HUES64 (cell line): ENCODE measurements at regions not wholly inside any gene's neighbourhood (a gene's known extent, or its start where the extent isn't known, plus 50 kb on each side); places are given as distances from the start of the nearest gene placed in this dataset.

ENCODE experiments used
- H3K27ac ChIP-seq: 2 replicates; pipeline ENCODE4 v1.7.0; 2013; ENCODE audit warnings: low read depth, low read length, inconsistent platforms
- H3K27me3 ChIP-seq: 2 replicates; pipeline ENCODE4 v1.6.1; 2013; ENCODE audit warnings: mild to moderate bottlenecking, low read length; ENCODE audit not compliant: insufficient read depth
- H3K36me3 ChIP-seq: 2 replicates; pipeline ENCODE4 v1.6.1; 2013; ENCODE audit warnings: mild to moderate bottlenecking, low read length; ENCODE audit not compliant: insufficient read depth
- H3K4me1 ChIP-seq: 2 replicates; pipeline ENCODE4 v1.6.1; 2013; ENCODE audit warnings: mild to moderate bottlenecking, low read length, moderate library complexity; ENCODE audit not compliant: insufficient read depth
- H3K4me3 ChIP-seq: 2 replicates; pipeline ENCODE4 v1.5.1; 2013; ENCODE audit warnings: mild to moderate bottlenecking, low read length, moderate library complexity
- H3K9ac ChIP-seq: 2 replicates; pipeline ENCODE4 v1.6.1; 2013; ENCODE audit warnings: mild to moderate bottlenecking, low read depth, low read length
- H3K9me3 ChIP-seq: 2 replicates; pipeline ENCODE4 v1.6.1; 2013; ENCODE audit warnings: low read depth, low read length; ENCODE audit not compliant: insufficient read depth
- WGBS: fragments of 150-250, 120-280 bp; methylation state at CpG from one replicate; pipeline ENCODE4 v1.1.7; 2013; ENCODE audit warnings: missing lambda C conversion rate; 5-methylcytosine and 5-hydroxymethylcytosine counted together

- Histone ChIP-seq H3K9me3 (peaks cover 9% of the 10 kb centered on the region; the same call in 1 of the 2 replicates), H3K36me3 (no peaks in the 10 kb centered on the region), H3K27ac (no peak overlapping the region), H3K4me1 (no peaks in the 10 kb centered on the region), H3K4me3 (no peak overlapping the region), H3K27me3 (no peaks in the 10 kb centered on the region), H3K9ac (no peak overlapping the region)
- WGBS = 96% methylated on average over 3 of the region's 4 CpGs
These were observed 363.7 kb upstream of the SPHKAP start for GRCh38 chr2:228545041-228545747.

- H3K9ac ChIP-seq = no peak overlapping the region
- peaks cover 24% of the 10 kb centered on the region for H3K9me3 ChIP-seq
- no peaks in the 10 kb centered on the region for H3K36me3 ChIP-seq
- no peaks in the 10 kb centered on the region for H3K27me3 ChIP-seq
- no peaks in the 10 kb centered on the region for H3K4me1 ChIP-seq
- H3K4me3 ChIP-seq = no peak overlapping the region
- H3K27ac ChIP-seq = no peak overlapping the region
These were observed 361.6 kb upstream of the SPHKAP start for GRCh38 chr2:228543117-228543516.

DNA sequence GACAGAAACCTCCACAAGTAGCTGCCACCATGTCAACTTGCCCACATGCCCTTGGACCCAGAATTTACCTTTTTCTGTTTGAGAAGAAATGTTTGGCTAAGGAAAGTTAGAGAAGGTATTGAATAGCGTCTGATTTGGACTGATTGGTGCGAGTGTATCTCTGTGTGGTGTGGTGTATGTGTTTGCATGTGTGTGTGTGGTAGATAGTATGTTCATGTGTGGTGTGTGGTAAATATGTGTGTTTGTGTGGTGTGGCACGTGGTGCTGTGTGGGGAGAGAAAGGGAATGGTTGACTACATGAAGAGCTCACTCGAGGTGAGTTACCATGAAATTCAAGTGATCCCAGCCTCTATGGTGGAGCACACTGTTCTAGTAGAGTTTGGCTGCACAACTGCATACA, 360.8 kb upstream of the SPHKAP start:
- no peak overlapping the region for H3K27ac ChIP-seq
- no peaks in the 10 kb centered on the region for H3K36me3 ChIP-seq
- no peaks in the 10 kb centered on the region for H3K27me3 ChIP-seq
- no peak overlapping the region for H3K4me3 ChIP-seq
- H3K9ac ChIP-seq = no peak overlapping the region
- H3K9me3 ChIP-seq = peaks cover 29% of the 10 kb centered on the region
- H3K4me1 ChIP-seq = no peaks in the 10 kb centered on the region
- 94% methylated on average over 4 of the region's 4 CpGs for WGBS

DNA sequence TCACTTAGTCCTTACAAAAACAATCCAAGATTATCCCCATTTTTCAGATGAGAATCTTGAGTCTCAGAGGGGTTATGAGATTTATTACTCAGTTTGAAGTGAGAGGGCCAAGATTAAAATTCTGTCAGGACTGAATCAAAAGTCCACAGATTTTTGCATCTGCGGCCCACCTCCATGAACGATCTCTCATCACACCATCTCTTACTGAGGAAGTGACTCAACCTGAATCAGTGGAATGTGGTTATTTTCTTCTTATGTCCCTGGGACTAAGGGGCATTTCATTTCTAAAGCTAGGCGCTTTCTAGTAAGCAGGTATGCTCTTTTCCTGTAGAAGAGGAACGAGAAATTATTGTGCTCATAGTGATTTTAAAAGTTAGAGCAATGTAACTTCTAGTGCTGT, 360.3 kb upstream of the SPHKAP start:
- H3K36me3 ChIP-seq = no peaks in the 10 kb centered on the region
- H3K27ac ChIP-seq = no peak overlapping the region
- H3K9ac ChIP-seq = no peak overlapping the region
- peaks cover 29% of the 10 kb centered on the region for H3K9me3 ChIP-seq
- no peaks in the 10 kb centered on the region for H3K27me3 ChIP-seq
- no peaks in the 10 kb centered on the region for H3K4me1 ChIP-seq
- 100% methylated on average over 4 of the region's 4 CpGs for whole genome bisulfite sequencing
- H3K4me3 ChIP-seq = no peak overlapping the region

GRCh38 chr2:228540976-228541375, 359.5 kb upstream of the SPHKAP start:
- Histone ChIP-seq H3K4me3 (no peak overlapping the region), H3K27ac (no peak overlapping the region), H3K27me3 (no peaks in the 10 kb centered on the region), H3K4me1 (no peaks in the 10 kb centered on the region), H3K9me3 (peaks cover 36% of the 10 kb centered on the region), H3K36me3 (no peaks in the 10 kb centered on the region), H3K9ac (no peak overlapping the region)
- 97% methylated on average over 3 of the region's 3 CpGs for WGBS

DNA sequence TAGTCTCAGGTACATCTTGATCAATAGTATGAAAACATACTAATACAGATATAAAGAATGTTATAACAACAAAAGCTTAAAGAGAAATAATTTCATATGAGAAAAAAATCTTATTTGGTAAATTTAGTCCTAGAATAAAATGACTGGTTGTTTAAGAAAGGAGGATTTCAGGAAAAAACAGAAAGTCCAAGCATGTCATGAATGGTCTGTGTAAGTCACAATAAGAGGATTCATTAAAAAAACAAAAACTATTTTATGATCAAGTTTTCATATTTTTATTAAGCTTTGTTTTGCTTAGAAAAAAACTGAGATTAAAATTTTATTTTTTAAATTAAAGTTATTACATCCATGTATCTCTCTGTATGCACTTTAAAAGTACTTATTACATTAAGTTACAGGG, 353.9 kb upstream of the SPHKAP start:
- H3K4me1 ChIP-seq = no peaks in the 10 kb centered on the region
- H3K4me3 ChIP-seq = no peak overlapping the region
- H3K36me3 ChIP-seq = no peaks in the 10 kb centered on the region
- H3K27ac ChIP-seq = no peak overlapping the region
- H3K27me3 ChIP-seq = no peaks in the 10 kb centered on the region
- peaks cover 78% of the 10 kb centered on the region for H3K9me3 ChIP-seq
- H3K9ac ChIP-seq = no peak overlapping the region

GRCh38 chr2:228533156-228533555, 351.7 kb upstream of the SPHKAP start:
- 89% methylated on average over 1 of the region's 1 CpG for WGBS
- no peak overlapping the region for H3K4me3 ChIP-seq
- no peaks in the 10 kb centered on the region for H3K4me1 ChIP-seq
- H3K9ac ChIP-seq = no peak overlapping the region
- H3K27me3 ChIP-seq = no peaks in the 10 kb centered on the region
- H3K27ac ChIP-seq = no peak overlapping the region
- H3K36me3 ChIP-seq = no peaks in the 10 kb centered on the region
- H3K9me3 ChIP-seq = peaks cover 70% of the 10 kb centered on the region

- Histone ChIP-seq H3K36me3 (no peaks in the 10 kb centered on the region), H3K4me1 (no peaks in the 10 kb centered on the region), H3K27ac (no peak overlapping the region), H3K27me3 (no peaks in the 10 kb centered on the region), H3K9ac (no peak overlapping the region), H3K9me3 (peaks cover 61% of the 10 kb centered on the region), H3K4me3 (no peak overlapping the region)
- WGBS = 100% methylated on average over 1 of the region's 1 CpG
These were observed 350.7 kb upstream of the SPHKAP start for GRCh38 chr2:228532233-228532632.

- no peaks in the 10 kb centered on the region for H3K36me3 ChIP-seq
- no peak overlapping the region for H3K27ac ChIP-seq
- no peak overlapping the region for H3K4me3 ChIP-seq
- no peak overlapping the region for H3K9ac ChIP-seq
- H3K4me1 ChIP-seq = no peaks in the 10 kb centered on the region
- H3K9me3 ChIP-seq = peaks cover 30% of the 10 kb centered on the region
- no peaks in the 10 kb centered on the region for H3K27me3 ChIP-seq
- WGBS = 93% methylated on average over 1 of the region's 3 CpGs
These were observed 345.9 kb upstream of the SPHKAP start for GRCh38 chr2:228527197-228527881.

DNA sequence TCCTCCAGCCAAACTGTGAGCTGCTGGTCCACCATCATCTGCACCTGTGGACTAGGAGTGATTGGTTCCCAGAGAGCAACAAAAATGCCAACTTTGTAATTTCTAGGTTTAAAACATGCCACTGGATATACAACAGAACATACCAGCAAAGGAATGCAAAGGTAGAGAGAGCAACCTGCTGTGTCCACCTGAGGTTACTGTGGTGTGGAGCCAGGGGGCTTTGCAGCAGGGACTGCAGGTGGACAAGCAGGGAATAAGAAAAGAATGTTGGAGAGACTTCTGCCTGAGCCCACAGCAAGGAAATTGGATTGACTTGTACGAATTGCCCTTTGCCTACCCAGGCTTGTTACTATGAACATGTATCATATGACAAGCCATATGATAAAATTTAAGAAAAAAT, 345.2 kb upstream of the SPHKAP start:
- Histone ChIP-seq H3K27ac (no peak overlapping the region), H3K27me3 (no peaks in the 10 kb centered on the region), H3K9ac (no peak overlapping the region), H3K4me3 (no peak overlapping the region), H3K4me1 (no peaks in the 10 kb centered on the region), H3K36me3 (no peaks in the 10 kb centered on the region), H3K9me3 (peaks cover 28% of the 10 kb centered on the region)
- 100% methylated on average over 1 of the region's 1 CpG for WGBS

DNA sequence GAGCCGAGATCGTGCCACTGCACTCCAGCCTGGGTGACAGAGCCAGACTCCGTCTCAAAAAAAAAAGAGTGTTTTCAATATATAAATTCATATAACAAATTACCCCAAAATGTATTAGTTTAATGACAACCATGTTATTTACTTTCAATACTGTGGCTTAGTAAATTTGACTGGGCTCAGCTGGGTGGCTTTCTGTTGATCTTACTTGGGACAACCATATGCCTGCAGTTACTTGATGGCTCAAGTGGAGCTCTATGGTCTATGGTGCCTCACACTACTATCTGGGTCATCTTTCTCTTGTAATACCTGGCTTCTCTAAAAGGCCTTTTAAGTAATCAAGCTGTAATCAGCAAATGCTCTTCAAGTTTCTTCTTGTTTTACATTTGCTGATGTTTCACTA, 341.5 kb upstream of the SPHKAP start:
- peaks cover 13% of the 10 kb centered on the region for H3K9me3 ChIP-seq

More for the DNA sequence above, 341.5 kb upstream of the SPHKAP start:
- WGBS = 94% methylated on average over 2 of the region's 3 CpGs
- Histone ChIP-seq H3K27ac (no peak overlapping the region), H3K9ac (no peak overlapping the region), H3K4me3 (no peak overlapping the region), H3K27me3 (no peaks in the 10 kb centered on the region), H3K36me3 (no peaks in the 10 kb centered on the region), H3K4me1 (no peaks in the 10 kb centered on the region)
